ENCODE measurements at regions not wholly inside any gene's neighbourhood (a gene's known extent, or its start where the extent isn't known, plus 50 kb on each side); places are given as distances from the start of the nearest gene placed in this dataset.
A peak's percentile ranks its signal among the peaks of the same experiment; 100 is the strongest.

- H3K9me3 Mint-ChIP-seq (ENCODE audit: unreplicated experiment) = no peaks in the 10 kb centered on the region
- H3K36me3 ChIP-seq (ENCODE audit: insufficient read depth, low read length) = no peaks in the 10 kb centered on the region
- no peak overlapping the region for H3K4me3 ChIP-seq (ENCODE audit: insufficient read depth, low read depth, low read length)
- no peaks in the 10 kb centered on the region for H3K9me3 ChIP-seq (ENCODE audit: insufficient read depth, low read depth, low read length)
- no peak overlapping the region for H2AFZ ChIP-seq (ENCODE audit: low read depth, low read length)
- H3K27me3 Mint-ChIP-seq (ENCODE audit: low read depth, unreplicated experiment) = no peaks in the 10 kb centered on the region
- H4K20me1 ChIP-seq (ENCODE audit: insufficient read depth, low read length) = no peaks in the 10 kb centered on the region
- TF ChIP-seq CTCF (IDR thresholded peaks at IDR 0.05; ENCODE audit: insufficient read depth, low read depth, low read length) = no peak
- no peak for TF ChIP-seq EZH2 (IDR thresholded peaks at IDR 0.05; ENCODE audit: insufficient read depth, low read length)
- no peak overlapping the region for H3K27ac Mint-ChIP-seq (ENCODE audit: unreplicated experiment)
- no peak overlapping the region for H3K4me3 Mint-ChIP-seq (ENCODE audit: unreplicated experiment)
- no peaks in the 10 kb centered on the region for H3K79me2 ChIP-seq (ENCODE audit: insufficient read depth, low read length)
- H3K27me3 ChIP-seq (ENCODE audit: insufficient read depth, low read length) = no peaks in the 10 kb centered on the region
- DNase-seq (ENCODE audit: low read depth) (no peak), FAIRE-seq (no peak)
- H3K4me1 Mint-ChIP-seq (ENCODE audit: low read depth, unreplicated experiment) = peaks cover 24% of the 10 kb centered on the region
- H3K27ac ChIP-seq (ENCODE audit: low read depth, low read length) = no peak overlapping the region
- no peak overlapping the region for H3K4me2 ChIP-seq (ENCODE audit: low read length)
- no peak overlapping the region for H3K9ac ChIP-seq (ENCODE audit: low read length)
- peaks cover 31% of the 10 kb centered on the region for H3K4me1 ChIP-seq (ENCODE audit: insufficient read depth, low read length)
- H3K36me3 Mint-ChIP-seq (ENCODE audit: low read depth, unreplicated experiment) = peaks cover 2% of the 10 kb centered on the region
Observed at GRCh38 chr13:44806826-44807225, 182.4 kb downstream of the NUFIP1 start.

GRCh38 chr13:44805585-44805984 lies 183.7 kb downstream of the NUFIP1 start:
- TF ChIP-seq EZH2 (IDR thresholded peaks at IDR 0.05; ENCODE audit: insufficient read depth, low read length) (no peak), CTCF (IDR thresholded peaks at IDR 0.05; ENCODE audit: insufficient read depth, low read depth, low read length) (no peak)
- Histone ChIP-seq H3K27ac (ENCODE audit: low read depth, low read length) (no peak overlapping the region), H3K79me2 (ENCODE audit: insufficient read depth, low read length) (no peaks in the 10 kb centered on the region), H4K20me1 (ENCODE audit: insufficient read depth, low read length) (no peaks in the 10 kb centered on the region), H3K27me3 (ENCODE audit: insufficient read depth, low read length) (no peaks in the 10 kb centered on the region), H3K9me3 (ENCODE audit: insufficient read depth, low read depth, low read length) (no peaks in the 10 kb centered on the region), H3K4me1 (ENCODE audit: insufficient read depth, low read length) (peaks cover 20% of the 10 kb centered on the region), H3K9ac (ENCODE audit: low read length) (no peak overlapping the region), H3K4me2 (ENCODE audit: low read length) (no peak overlapping the region), H3K4me3 (ENCODE audit: insufficient read depth, low read depth, low read length) (no peak overlapping the region), H3K36me3 (ENCODE audit: insufficient read depth, low read length) (no peaks in the 10 kb centered on the region), H2AFZ (ENCODE audit: low read depth, low read length) (no peak overlapping the region)
- H3K9me3 Mint-ChIP-seq (ENCODE audit: unreplicated experiment) = no peaks in the 10 kb centered on the region
- H3K4me1 Mint-ChIP-seq (ENCODE audit: low read depth, unreplicated experiment) = peaks cover 17% of the 10 kb centered on the region
- peaks cover 2% of the 10 kb centered on the region for H3K36me3 Mint-ChIP-seq (ENCODE audit: low read depth, unreplicated experiment)
- DNase-seq (ENCODE audit: low read depth) (no peak), FAIRE-seq (no peak)
- no peak overlapping the region for H3K27ac Mint-ChIP-seq (ENCODE audit: unreplicated experiment)
- H3K4me3 Mint-ChIP-seq (ENCODE audit: unreplicated experiment) = no peak overlapping the region
- H3K27me3 Mint-ChIP-seq (ENCODE audit: low read depth, unreplicated experiment) = no peaks in the 10 kb centered on the region

GRCh38 chr13:44803390-44803789 lies 185.9 kb downstream of the NUFIP1 start:
- Mint-ChIP-seq H3K9me3 (ENCODE audit: unreplicated experiment) (no peaks in the 10 kb centered on the region), H3K27me3 (ENCODE audit: low read depth, unreplicated experiment) (no peaks in the 10 kb centered on the region), H3K27ac (ENCODE audit: unreplicated experiment) (peak overlapping the region; percentile 47), H3K36me3 (ENCODE audit: low read depth, unreplicated experiment) (peaks cover 4% of the 10 kb centered on the region), H3K4me1 (ENCODE audit: low read depth, unreplicated experiment) (peaks cover 12% of the 10 kb centered on the region), H3K4me3 (ENCODE audit: unreplicated experiment) (no peak overlapping the region)
- peaks cover 13% of the 10 kb centered on the region for H3K4me1 ChIP-seq (ENCODE audit: insufficient read depth, low read length)
- TF ChIP-seq EZH2 (IDR thresholded peaks at IDR 0.05; ENCODE audit: insufficient read depth, low read length) (no peak), CTCF (IDR thresholded peaks at IDR 0.05; ENCODE audit: insufficient read depth, low read depth, low read length) (no peak)
- H3K9me3 ChIP-seq (ENCODE audit: insufficient read depth, low read depth, low read length) = no peaks in the 10 kb centered on the region
- no peaks in the 10 kb centered on the region for H3K27me3 ChIP-seq (ENCODE audit: insufficient read depth, low read length)
- no peak overlapping the region for H3K4me2 ChIP-seq (ENCODE audit: low read length)
- no peaks in the 10 kb centered on the region for H3K36me3 ChIP-seq (ENCODE audit: insufficient read depth, low read length)
- H3K79me2 ChIP-seq (ENCODE audit: insufficient read depth, low read length) = no peaks in the 10 kb centered on the region
- H4K20me1 ChIP-seq (ENCODE audit: insufficient read depth, low read length) = no peaks in the 10 kb centered on the region
- no peak for FAIRE-seq
- H3K27ac ChIP-seq (ENCODE audit: low read depth, low read length) = no peak overlapping the region
- H3K4me3 ChIP-seq (ENCODE audit: insufficient read depth, low read depth, low read length) = no peak overlapping the region
- no peak overlapping the region for H2AFZ ChIP-seq (ENCODE audit: low read depth, low read length)
- no peak for DNase-seq (ENCODE audit: low read depth)
- no peak overlapping the region for H3K9ac ChIP-seq (ENCODE audit: low read length)
